A549 (cell line): ENCODE measurements at regions not wholly inside any gene's neighbourhood (a gene's known extent, or its start where the extent isn't known, plus 50 kb on each side); places are given as distances from the start of the nearest gene placed in this dataset.

Experiments
- ATAC-seq, 2 experiments: fragments of 200-7000 bp in 1 of 2; fragments of >200 bp in 1 of 2; cut with Nextera tagmentation in 1 of 2; cut with Tn5 transposase in 1 of 2; 3 replicates each; pipeline versions ENCODE4 v1.8.0 to v1.9.1; 2018 to 2020; ENCODE audit warnings: mild to moderate bottlenecking in 1 of 2, moderate library complexity in 1 of 2
- CTCF ChIA-PET: fragments of 300-600 bp; sonication (Branson Sonifier 250); formaldehyde crosslinking; extraction: SDS; loops from one replicate; lab custom pipeline; 2021; ENCODE audit warnings: antibody characterized with exemption, inconsistent platforms; lab: Yijun Ruan, JAX
- POLR2A ChIA-PET: fragments of 350-600 bp; formaldehyde crosslinking; extraction: SDS; loops from one replicate; lab custom pipeline; 2021; ENCODE audit warnings: antibody characterized with exemption, inconsistent platforms; lab: Yijun Ruan, JAX
- DNase-seq, 2 experiments: peaks; one replicate each; pipeline versions ENCODE4 v3.0.0 to v3.0.0-alpha.2; 2011 to 2016; ENCODE audit warnings: low read depth in 1 of 2, low spot score in 1 of 2
- FAIRE-seq: peaks from 2 replicates; lab custom pipeline; 2011; peaks lifted over from hg19 to GRCh38; lab: Jason Lieb, UNC
- H3K27ac ChIP-seq, 2 experiments: fragments of >200 bp; sonication (Bioruptor Twin); formaldehyde crosslinking; 3 replicates each; pipeline ENCODE4 v1.5.1; 2016 to 2017
- H3K4me1 ChIP-seq: fragments of >200 bp; sonication (Bioruptor Twin); formaldehyde crosslinking; 3 replicates; pipeline ENCODE4 v1.6.1; 2016
- H3K4me2 ChIP-seq: fragments of >200 bp; sonication (Bioruptor Twin); formaldehyde crosslinking; 3 replicates; pipeline ENCODE4 v1.6.1; 2016
- H3K4me3 ChIP-seq: fragments of >200 bp; sonication (Bioruptor Twin); formaldehyde crosslinking; 3 replicates; pipeline ENCODE4 v1.5.1; 2016
- H3K9me3 ChIP-seq: fragments of >200 bp; sonication (Bioruptor Twin); formaldehyde crosslinking; 3 replicates; pipeline ENCODE4 v1.6.1; 2016
- CBX2 ChIP-seq: fragments of 200-600 bp; sonication (generic); IDR thresholded peaks from 2 replicates; pipeline ENCODE4 v1.6.1; 2016; ENCODE audit warnings: low read depth, mild to moderate bottlenecking, borderline replicate concordance
- CBX8 ChIP-seq: fragments of 200-600 bp; sonication (generic); IDR thresholded peaks from 2 replicates; pipeline ENCODE4 v1.6.1; 2016
- CHD4 ChIP-seq: fragments of 200-600 bp; sonication (generic); IDR thresholded peaks from 2 replicates; pipeline ENCODE4 v1.6.1; 2016; ENCODE audit warnings: antibody characterized with exemption, mild to moderate bottlenecking, borderline replicate concordance
- ESRRA ChIP-seq: fragments of 150-350 bp; IDR thresholded peaks from 2 replicates; pipeline ENCODE4 v1.6.1; 2014; ENCODE audit warnings: mild to moderate bottlenecking, low read length, borderline replicate concordance
- FOSB ChIP-seq: fragments of 250-450 bp; sonication (Bioruptor Pico); IDR thresholded peaks from 2 replicates; pipeline ENCODE4 v1.5.0; 2020; ENCODE audit warnings: mild to moderate bottlenecking, moderate library complexity
- HES2 ChIP-seq: fragments of >200 bp; sonication (Bioruptor Twin); formaldehyde crosslinking; IDR thresholded peaks from 2 replicates; pipeline ENCODE4 v1.6.1; 2016
- HOXA7 ChIP-seq: fragments of 250-450 bp; sonication (Bioruptor Pico); IDR thresholded peaks from 2 replicates; pipeline ENCODE4 v1.5.0; 2020; ENCODE audit warnings: mild to moderate bottlenecking, moderate library complexity
- JUN ChIP-seq, 2 experiments: fragments of >200 bp; sonication (Bioruptor Twin); formaldehyde crosslinking; IDR thresholded peaks; 2 replicates in 1 of 2; 3 replicates in 1 of 2; pipeline ENCODE4 v1.6.1; 2016 to 2017
- KDM1A ChIP-seq: fragments of 200-600 bp; sonication (generic); IDR thresholded peaks from 2 replicates; pipeline ENCODE4 v1.6.1; 2016; ENCODE audit warnings: low read depth, mild to moderate bottlenecking
- MAZ ChIP-seq: fragments of 150-350 bp; IDR thresholded peaks from 2 replicates; pipeline ENCODE4 v1.6.1; 2014; ENCODE audit warnings: antibody characterized with exemption, low read depth, low read length, borderline replicate concordance
- NPAS2 ChIP-seq: fragments of 250-450 bp; sonication (Bioruptor Pico); IDR thresholded peaks from 2 replicates; pipeline ENCODE4 v1.8.0; 2022; ENCODE audit warnings: mild to moderate bottlenecking, moderate library complexity, borderline replicate concordance
- RCOR1 ChIP-seq: fragments of 150-350 bp; IDR thresholded peaks from 2 replicates; pipeline ENCODE4 v1.6.1; 2014; ENCODE audit warnings: antibody characterized with exemption, low read length, low read depth
- REST ChIP-seq: fragments of 200-600 bp; sonication (generic); IDR thresholded peaks from 2 replicates; pipeline ENCODE4 v1.6.1; 2016; ENCODE audit warnings: antibody characterized with exemption, mild to moderate bottlenecking, moderate library complexity
- SMC3 ChIP-seq: fragments of >200 bp; sonication (Bioruptor Twin); formaldehyde crosslinking; IDR thresholded peaks from 3 replicates; pipeline ENCODE4 v1.6.1; 2018; ENCODE audit warnings: inconsistent platforms
- TFCP2L1 ChIP-seq: fragments of 250-450 bp; sonication (Bioruptor Pico); IDR thresholded peaks from 2 replicates; pipeline ENCODE4 v1.5.0; 2021; ENCODE audit warnings: mild to moderate bottlenecking
- ZFP36 ChIP-seq: fragments of 450-650 bp; IDR thresholded peaks from 2 replicates; pipeline ENCODE4 v1.6.1; 2014; ENCODE audit warnings: borderline replicate concordance; ENCODE audit not compliant: partially characterized antibody
- ZNF302 ChIP-seq: fragments of 250-450 bp; sonication (Bioruptor Pico); IDR thresholded peaks from 2 replicates; pipeline ENCODE4 v1.9.0; 2021; ENCODE audit warnings: inconsistent platforms, mild to moderate bottlenecking, moderate library complexity
- WGBS: methylation state at CpG from one replicate; pipeline ENCODE4 v1.1.6; 2017; ENCODE audit errors: missing lambda C conversion rate; 5-methylcytosine and 5-hydroxymethylcytosine counted together
- TF ChIP-seq, protein P1 (sequence below): IDR thresholded peaks from 2 replicates; pipeline ENCODE4 v1.6.1; 2012
- TF ChIP-seq, protein P2 (sequence below): fragments of >200 bp; sonication (Bioruptor Twin); formaldehyde crosslinking; IDR thresholded peaks from 3 replicates; pipeline ENCODE4 v1.6.1; 2016
- TF ChIP-seq, protein P3 (sequence below): IDR thresholded peaks from 2 replicates; pipeline ENCODE4 v1.6.1; 2012

GRCh38 chr22:47676685-47677084, 914.2 kb downstream of the TBC1D22A start:
- ATAC-seq, result no peak
- TF ChIP-seq MAZ, result no peak
- Histone ChIP-seq H3K4me1 (no peaks in the 10 kb centered on the region), H3K9me3 (no peaks in the 10 kb centered on the region), H3K27ac (no peak overlapping the region), H3K4me3 (no peak overlapping the region), H3K4me2 (no peak overlapping the region)
- DNase-seq, result no peak
- 73% methylated on average over 3 of the region's 3 CpGs for WGBS
- ChIA-PET POLR2A (no interaction called here), CTCF (no interaction called here)
- no peak for FAIRE-seq

DNA sequence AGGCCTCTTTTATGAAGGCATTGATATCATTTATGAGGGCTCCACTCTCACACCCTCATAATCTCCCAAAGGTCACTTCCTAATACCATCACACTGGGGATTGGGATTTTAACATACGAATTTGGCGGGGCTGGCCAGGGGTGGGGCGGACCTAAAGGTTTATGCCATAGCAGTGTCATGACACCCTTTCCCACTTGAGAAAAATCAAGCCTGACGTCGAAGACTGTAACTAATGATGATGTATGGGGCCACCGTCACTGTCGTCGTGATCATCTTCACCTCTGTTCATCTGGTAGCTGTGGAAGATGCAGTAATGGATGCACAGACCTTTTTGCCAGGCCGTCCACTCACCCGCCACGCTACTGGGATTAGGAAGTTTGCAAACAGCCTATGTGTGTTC, 912.1 kb downstream of the TBC1D22A start:
- TF ChIP-seq JUN (IDR thresholded peaks at IDR 0.05) (no peak), NPAS2 (CRISPR knock-in tag) (no peak), FOSB (no peak), HES2 (no peak), CHD4 (no peak), KDM1A (no peak), TFCP2L1 (CRISPR knock-in tag) (no peak), RCOR1 (no peak), SMC3 (no peak), ZNF302 (CRISPR knock-in tag) (no peak), REST (no peak), ZFP36 (no peak), ESRRA (no peak), CBX8 (no peak), CBX2 (no peak), HOXA7 (CRISPR knock-in tag) (no peak)
- TF ChIP-seq, protein P1, sequence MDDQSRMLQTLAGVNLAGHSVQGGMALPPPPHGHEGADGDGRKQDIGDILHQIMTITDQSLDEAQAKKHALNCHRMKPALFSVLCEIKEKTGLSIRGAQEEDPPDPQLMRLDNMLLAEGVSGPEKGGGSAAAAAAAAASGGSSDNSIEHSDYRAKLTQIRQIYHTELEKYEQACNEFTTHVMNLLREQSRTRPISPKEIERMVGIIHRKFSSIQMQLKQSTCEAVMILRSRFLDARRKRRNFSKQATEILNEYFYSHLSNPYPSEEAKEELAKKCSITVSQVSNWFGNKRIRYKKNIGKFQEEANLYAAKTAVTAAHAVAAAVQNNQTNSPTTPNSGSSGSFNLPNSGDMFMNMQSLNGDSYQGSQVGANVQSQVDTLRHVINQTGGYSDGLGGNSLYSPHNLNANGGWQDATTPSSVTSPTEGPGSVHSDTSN, result no peak
- TF ChIP-seq, protein P2, sequence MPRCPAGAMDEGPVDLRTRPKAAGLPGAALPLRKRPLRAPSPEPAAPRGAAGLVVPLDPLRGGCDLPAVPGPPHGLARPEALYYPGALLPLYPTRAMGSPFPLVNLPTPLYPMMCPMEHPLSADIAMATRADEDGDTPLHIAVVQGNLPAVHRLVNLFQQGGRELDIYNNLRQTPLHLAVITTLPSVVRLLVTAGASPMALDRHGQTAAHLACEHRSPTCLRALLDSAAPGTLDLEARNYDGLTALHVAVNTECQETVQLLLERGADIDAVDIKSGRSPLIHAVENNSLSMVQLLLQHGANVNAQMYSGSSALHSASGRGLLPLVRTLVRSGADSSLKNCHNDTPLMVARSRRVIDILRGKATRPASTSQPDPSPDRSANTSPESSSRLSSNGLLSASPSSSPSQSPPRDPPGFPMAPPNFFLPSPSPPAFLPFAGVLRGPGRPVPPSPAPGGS, result no peak
- TF ChIP-seq, protein P3, sequence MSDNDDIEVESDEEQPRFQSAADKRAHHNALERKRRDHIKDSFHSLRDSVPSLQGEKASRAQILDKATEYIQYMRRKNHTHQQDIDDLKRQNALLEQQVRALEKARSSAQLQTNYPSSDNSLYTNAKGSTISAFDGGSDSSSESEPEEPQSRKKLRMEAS, result no peak
- TF ChIP-seq, all 56 proteins: peak for 0
- Histone ChIP-seq H3K4me2 (no peak overlapping the region), H3K4me3 (no peak overlapping the region), H3K4me1 (no peaks in the 10 kb centered on the region), H3K27ac (no peak overlapping the region), H3K9me3 (no peaks in the 10 kb centered on the region)
- WGBS, result 70% methylated on average over 11 of the region's 11 CpGs
- ATAC-seq (no peak), FAIRE-seq (no peak), DNase-seq (no peak)
- ChIA-PET CTCF (no interaction called here), POLR2A (no interaction called here)
